GM21529 (cell line): ENCODE measurements at regions not wholly inside any gene's neighbourhood (a gene's known extent, or its start where the extent isn't known, plus 50 kb on each side); places are given as distances from the start of the nearest gene placed in this dataset.

Experiments used
- ATAC-seq: cut with Tn5 transposase; IDR thresholded peaks from one replicate; pipeline ENCODE4 v1.9.1; 2021; ENCODE audit not compliant: unreplicated experiment

GRCh38 chr2:128368437-128369107 is 49.9 kb upstream of the HS6ST1 start:
- no peak for ATAC-seq

GRCh38 chr2:128369108-128369555 is 50.5 kb upstream of the HS6ST1 start:
- no peak for ATAC-seq

- no peak for ATAC-seq
These were observed 51.2 kb upstream of the HS6ST1 start for GRCh38 chr2:128369602-128370467.

- no peak for ATAC-seq
These were observed 52.0 kb upstream of the HS6ST1 start for GRCh38 chr2:128370468-128371247.

GRCh38 chr2:128371248-128371630 is 52.6 kb upstream of the HS6ST1 start:
- no peak for ATAC-seq

GRCh38 chr2:128371648-128372345 is 53.1 kb upstream of the HS6ST1 start:
- ATAC-seq: no peak

- no peak for ATAC-seq
These were observed 54.1 kb upstream of the HS6ST1 start for GRCh38 chr2:128372621-128373341.

GRCh38 chr2:128373451-128374000 is 54.9 kb upstream of the HS6ST1 start:
- ATAC-seq: no peak

GRCh38 chr2:128374001-128374710 is 55.5 kb upstream of the HS6ST1 start:
- ATAC-seq: no peak

GRCh38 chr2:128374711-128375413 is 56.2 kb upstream of the HS6ST1 start:
- ATAC-seq: no peak

GRCh38 chr2:128375454-128375853 is 56.8 kb upstream of the HS6ST1 start:
- no peak for ATAC-seq

GRCh38 chr2:128376241-128377041 is 57.8 kb upstream of the HS6ST1 start:
- ATAC-seq: no peak

- no peak for ATAC-seq
These were observed 58.6 kb upstream of the HS6ST1 start for GRCh38 chr2:128377071-128377910.

GRCh38 chr2:128378231-128379020 is 59.8 kb upstream of the HS6ST1 start:
- ATAC-seq: no peak

GRCh38 chr2:128379021-128380015 is 60.6 kb upstream of the HS6ST1 start:
- ATAC-seq: no peak
